SK-N-SH (cell line): ENCODE measurements at regions not wholly inside any gene's neighbourhood (a gene's known extent, or its start where the extent isn't known, plus 50 kb on each side); places are given as distances from the start of the nearest gene placed in this dataset.
"Not testable (repeated sequence)": the region's sequence is repeated elsewhere in the genome, so short reads cannot be mapped to it uniquely, and the experiment has no call there.

Experiments
- CTCF ChIA-PET: fragments of 300-600, 350-600 bp; formaldehyde crosslinking; extraction: SDS; loops from one replicate; lab custom pipeline; 2021; lab: Yijun Ruan, JAX
- POLR2A ChIA-PET: fragments of 350-600 bp; sonication (Branson Sonifier 250); formaldehyde crosslinking; extraction: SDS; loops from one replicate; lab custom pipeline; 2020; ENCODE audit warnings: antibody characterized with exemption, inconsistent platforms; lab: Yijun Ruan, JAX
- DNase-seq: peaks from one replicate; pipeline ENCODE4 v3.0.0; 2012
- H2AFZ ChIP-seq: fragments of 200-600 bp; sonication (generic); 2 replicates; pipeline ENCODE4 v1.8.1; 2016; ENCODE audit warnings: antibody characterized with exemption, mild to moderate bottlenecking, low read depth
- H3F3A ChIP-seq: fragments of 200-600 bp; sonication (generic); replicated peaks from 2 replicates; pipeline ENCODE3; 2016; ENCODE audit warnings: antibody characterized with exemption, mild to moderate bottlenecking; ENCODE audit not compliant: insufficient read depth
- H3K27ac ChIP-seq, 2 experiments: fragments of 200-500 bp in 1 of 2; fragments of 200-600 bp in 1 of 2; sonication (Bioruptor generic) in 1 of 2; sonication (generic), shearing (Covaris generic) in 1 of 2; 2 replicates each; pipeline versions ENCODE4 v1.5.1 to v1.6.1; 2014 to 2016; ENCODE audit warnings: low read depth in 2 of 2, inconsistent platforms in 1 of 2, low read length in 1 of 2, mild to moderate bottlenecking in 1 of 2, mixed read lengths in 1 of 2
- H3K27me3 ChIP-seq: fragments of 200-600 bp; sonication (generic), shearing (Covaris generic); 2 replicates; pipeline ENCODE4 v1.6.1; 2016; ENCODE audit warnings: mixed run types; ENCODE audit not compliant: insufficient read depth
- H3K36me3 ChIP-seq, 2 experiments: fragments of 200-500 bp in 1 of 2; fragments of 200-600 bp in 1 of 2; sonication (Bioruptor generic) in 1 of 2; sonication (generic) in 1 of 2; replicated peaks in 1 of 2; 2 replicates each; pipeline versions ENCODE3 to v1.5.1; 2014 to 2016; ENCODE audit warnings: low read length in 1 of 2, mild to moderate bottlenecking in 1 of 2; ENCODE audit not compliant: insufficient read depth in 2 of 2, control insufficient read depth in 1 of 2
- H3K4me1 ChIP-seq, 2 experiments: fragments of 200-500 bp in 1 of 2; fragments of 200-600 bp in 1 of 2; sonication (Bioruptor generic) in 1 of 2; sonication (generic), shearing (Covaris generic) in 1 of 2; 2 replicates each; pipeline versions ENCODE4 v1.5.1 to v1.6.1; 2014 to 2016; ENCODE audit warnings: low read depth in 1 of 2, low read length in 1 of 2, mixed run types in 1 of 2; ENCODE audit not compliant: insufficient read depth in 2 of 2, control insufficient read depth in 1 of 2
- H3K4me2 ChIP-seq: fragments of 200-600 bp; sonication (generic), shearing (Covaris generic); 2 replicates; pipeline ENCODE4 v1.6.1; 2017; ENCODE audit warnings: mixed run types
- H3K4me3 ChIP-seq, 2 experiments: fragments of 200-500 bp in 1 of 2; fragments of 200-600 bp in 1 of 2; sonication (Bioruptor generic) in 1 of 2; sonication (generic), shearing (Covaris generic) in 1 of 2; 2 replicates each; pipeline versions ENCODE4 v1.5.1 to v1.8.1; 2014 to 2016; ENCODE audit warnings: low read depth in 2 of 2, inconsistent platforms in 1 of 2, low read length in 1 of 2, mild to moderate bottlenecking in 1 of 2, mixed read lengths in 1 of 2, moderate library complexity in 1 of 2
- H3K79me2 ChIP-seq: fragments of 200-600 bp; sonication (generic); 2 replicates; pipeline ENCODE4 v1.8.1; 2017; ENCODE audit warnings: mild to moderate bottlenecking; ENCODE audit not compliant: insufficient read depth
- H3K9ac ChIP-seq: fragments of 200-600 bp; sonication (generic); 2 replicates; pipeline ENCODE4 v1.6.1; 2017; ENCODE audit warnings: mixed run types
- H3K9me2 ChIP-seq: fragments of 200-600 bp; sonication (generic); 2 replicates; pipeline ENCODE4 v1.6.1; 2017; ENCODE audit warnings: mixed run types
- H3K9me3 ChIP-seq: fragments of 200-600 bp; sonication (generic); 2 replicates; pipeline ENCODE4 v1.6.1; 2017; ENCODE audit warnings: mixed run types, mild to moderate bottlenecking, moderate library complexity
- H4K20me1 ChIP-seq: fragments of 200-600 bp; sonication (generic); 2 replicates; pipeline ENCODE4 v1.6.1; 2017; ENCODE audit warnings: mild to moderate bottlenecking, mixed run types; ENCODE audit not compliant: insufficient read depth
- CHD2 ChIP-seq: fragments of 150-350 bp; IDR thresholded peaks from 2 replicates; pipeline ENCODE4 v1.6.1; 2018; ENCODE audit warnings: low read length; ENCODE audit not compliant: partially characterized antibody
- EZH2phosphoT487 ChIP-seq: fragments of 200-600 bp; sonication (generic); IDR thresholded peaks from 2 replicates; pipeline ENCODE4 v1.6.1; 2017; ENCODE audit warnings: low read depth, mixed run types, mild to moderate bottlenecking, antibody characterized with exemption, moderate library complexity, borderline replicate concordance
- GABPA ChIP-seq: IDR thresholded peaks from 2 replicates; pipeline ENCODE4 v1.4.0; 2012; ENCODE audit warnings: low read depth, mild to moderate bottlenecking
- JUND ChIP-seq: IDR thresholded peaks from 2 replicates; pipeline ENCODE4 v1.4.0; 2012
- NFIC ChIP-seq: IDR thresholded peaks from 2 replicates; pipeline ENCODE4 v1.4.0; 2012; ENCODE audit warnings: borderline replicate concordance
- POLR2AphosphoS5 ChIP-seq: IDR thresholded peaks from 2 replicates; pipeline ENCODE4 v1.6.1; 2012; ENCODE audit warnings: low read depth, low read length
- RXRA ChIP-seq: IDR thresholded peaks from 2 replicates; pipeline ENCODE4 v1.4.0; 2012; ENCODE audit warnings: low read depth, mild to moderate bottlenecking, borderline replicate concordance
- SIN3A ChIP-seq: IDR thresholded peaks from 2 replicates; pipeline ENCODE4 v1.6.1; 2012; ENCODE audit warnings: low read depth, mild to moderate bottlenecking, low read length, moderate library complexity, borderline replicate concordance
- SMC3 ChIP-seq: IDR thresholded peaks from 2 replicates; pipeline ENCODE4 v1.6.1; 2012; ENCODE audit warnings: low read depth, low read length, improper control_type of control experiment
- TAF1 ChIP-seq: IDR thresholded peaks from 2 replicates; pipeline ENCODE4 v1.6.1; 2012; ENCODE audit warnings: low read depth, mild to moderate bottlenecking, low read length, moderate library complexity, borderline replicate concordance
- WGBS: methylation state at CpG from one replicate; pipeline ENCODE4 v1.1.6; 2017; ENCODE audit warnings: low lambda C conversion rate; 5-methylcytosine and 5-hydroxymethylcytosine counted together
- TF ChIP-seq, protein P1 (sequence below): fragments of 200-600 bp; sonication (generic); IDR thresholded peaks from 2 replicates; pipeline ENCODE4 v1.6.1; 2017; ENCODE audit warnings: antibody characterized with exemption, mild to moderate bottlenecking, moderate library complexity
- TF ChIP-seq, protein P2 (sequence below): IDR thresholded peaks from 2 replicates; pipeline ENCODE4 v1.4.0; 2012; ENCODE audit warnings: low read depth, borderline replicate concordance

DNA sequence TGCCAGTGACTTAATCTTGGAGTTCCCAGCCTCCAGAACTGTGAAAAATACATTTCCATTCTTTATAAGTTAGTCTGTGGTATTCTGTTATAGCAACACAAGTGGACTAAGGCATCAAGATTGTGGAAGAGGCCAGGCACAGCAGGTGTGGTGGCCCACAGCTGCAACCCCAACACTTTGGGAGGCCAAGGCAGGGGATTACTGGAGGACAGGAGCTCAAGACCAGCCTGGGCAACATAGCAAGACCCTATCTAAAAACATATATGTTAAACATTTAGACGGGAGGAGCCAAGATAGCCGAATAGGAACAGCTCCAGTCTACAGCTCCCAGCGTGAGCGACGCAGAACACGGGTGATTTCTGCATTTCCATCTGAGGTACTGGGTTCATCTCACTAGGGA lies 310.4 kb downstream of the FOXO1 start:
- H3K79me2 ChIP-seq, result no peaks in the 10 kb centered on the region
- ChIA-PET POLR2A (no interaction called here), CTCF (interaction anchor here (1.1 kb wide), 1 partner anchor 287 kb away, joined by 3 read pairs; no protein-coding TSS in a partner anchor)
- 89% methylated on average over 6 of the region's 6 CpGs for WGBS
- no peak for DNase-seq
- H3K27ac ChIP-seq, result no peak overlapping the region
- H3K27me3 ChIP-seq, result no peaks in the 10 kb centered on the region
- no peaks in the 10 kb centered on the region for H3K36me3 ChIP-seq
- H2AFZ ChIP-seq, result no peak overlapping the region
- no peaks in the 10 kb centered on the region for H3F3A ChIP-seq
- no peaks in the 10 kb centered on the region for H4K20me1 ChIP-seq
- H3K4me2 ChIP-seq, result no peak overlapping the region
- no peak overlapping the region for H3K4me3 ChIP-seq
- H3K9ac ChIP-seq, result no peak overlapping the region
- H3K9me2 ChIP-seq, result no peaks in the 10 kb centered on the region
- H3K4me1 ChIP-seq, result peaks cover 0 to 2% of the 10 kb centered on the region in 2 experiments; a peak in 1 of 4 replicates
- TF ChIP-seq CHD2 (no peak), SMC3 (no peak), SIN3A (no peak), POLR2AphosphoS5 (no peak), NFIC (no peak), JUND (no peak), EZH2phosphoT487 (no peak), TAF1 (no peak), GABPA (no peak), RXRA (no peak)
- TF ChIP-seq, protein P1, sequence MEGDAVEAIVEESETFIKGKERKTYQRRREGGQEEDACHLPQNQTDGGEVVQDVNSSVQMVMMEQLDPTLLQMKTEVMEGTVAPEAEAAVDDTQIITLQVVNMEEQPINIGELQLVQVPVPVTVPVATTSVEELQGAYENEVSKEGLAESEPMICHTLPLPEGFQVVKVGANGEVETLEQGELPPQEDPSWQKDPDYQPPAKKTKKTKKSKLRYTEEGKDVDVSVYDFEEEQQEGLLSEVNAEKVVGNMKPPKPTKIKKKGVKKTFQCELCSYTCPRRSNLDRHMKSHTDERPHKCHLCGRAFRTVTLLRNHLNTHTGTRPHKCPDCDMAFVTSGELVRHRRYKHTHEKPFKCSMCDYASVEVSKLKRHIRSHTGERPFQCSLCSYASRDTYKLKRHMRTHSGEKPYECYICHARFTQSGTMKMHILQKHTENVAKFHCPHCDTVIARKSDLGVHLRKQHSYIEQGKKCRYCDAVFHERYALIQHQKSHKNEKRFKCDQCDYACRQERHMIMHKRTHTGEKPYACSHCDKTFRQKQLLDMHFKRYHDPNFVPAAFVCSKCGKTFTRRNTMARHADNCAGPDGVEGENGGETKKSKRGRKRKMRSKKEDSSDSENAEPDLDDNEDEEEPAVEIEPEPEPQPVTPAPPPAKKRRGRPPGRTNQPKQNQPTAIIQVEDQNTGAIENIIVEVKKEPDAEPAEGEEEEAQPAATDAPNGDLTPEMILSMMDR, result no peak
- TF ChIP-seq, protein P2, sequence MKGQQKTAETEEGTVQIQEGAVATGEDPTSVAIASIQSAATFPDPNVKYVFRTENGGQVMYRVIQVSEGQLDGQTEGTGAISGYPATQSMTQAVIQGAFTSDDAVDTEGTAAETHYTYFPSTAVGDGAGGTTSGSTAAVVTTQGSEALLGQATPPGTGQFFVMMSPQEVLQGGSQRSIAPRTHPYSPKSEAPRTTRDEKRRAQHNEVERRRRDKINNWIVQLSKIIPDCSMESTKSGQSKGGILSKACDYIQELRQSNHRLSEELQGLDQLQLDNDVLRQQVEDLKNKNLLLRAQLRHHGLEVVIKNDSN, result no peak
- TF ChIP-seq, all 33 proteins: peak for 0
- no peaks in the 10 kb centered on the region for H3K9me3 ChIP-seq

DNA sequence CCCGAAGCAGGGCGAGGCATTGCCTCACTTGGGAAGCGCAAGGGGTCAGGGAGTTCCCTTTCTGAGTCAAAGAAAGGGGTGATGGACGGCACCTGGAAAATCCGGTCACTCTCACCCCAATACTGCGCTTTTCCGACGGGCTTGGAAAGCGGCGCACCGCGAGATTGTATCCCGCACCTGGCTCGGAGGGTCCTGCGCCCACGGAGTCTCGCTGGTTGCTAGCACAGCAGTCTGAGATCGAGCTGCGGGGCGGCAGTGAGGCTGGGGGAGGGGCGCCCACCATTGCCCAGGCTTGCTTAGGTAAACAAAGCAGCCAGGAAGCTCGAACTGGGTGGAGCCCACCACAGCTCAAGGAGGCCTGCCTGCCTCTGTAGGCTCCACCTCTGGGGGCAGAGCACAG lies 310.0 kb downstream of the FOXO1 start:
- WGBS, result 86% methylated on average over 14 of the region's 22 CpGs
- CTCF ChIA-PET, result interaction anchor here (1.1 kb wide), 1 partner anchor 287 kb away, joined by 3 read pairs; no protein-coding TSS in a partner anchor

More for the DNA sequence above, 310.0 kb downstream of the FOXO1 start:
- H2AFZ ChIP-seq, H3K27me3 ChIP-seq, H3K4me1 ChIP-seq, POLR2A ChIA-PET, H3K9me2 ChIP-seq, H3K27ac ChIP-seq, H3K4me3 ChIP-seq, DNase-seq, H3K9ac ChIP-seq, H3K4me2 ChIP-seq, H3F3A ChIP-seq, H3K36me3 ChIP-seq, H3K9me3 ChIP-seq, H3K79me2 ChIP-seq, H4K20me1 ChIP-seq: not testable (repeated sequence)
